Esophagus squamous epithelium (tissue), 4 donors: ENCODE measurements at regions not wholly inside any gene's neighbourhood (a gene's known extent, or its start where the extent isn't known, plus 50 kb on each side); places are given as distances from the start of the nearest gene placed in this dataset.

Experiments used
- CTCF ChIP-seq, 6 experiments: fragments of 450-650 bp in 4 of 6; fragments of 200-600 bp in 2 of 6; sonication (generic) in 2 of 6; IDR thresholded peaks; one replicate each; pipeline ENCODE4 v1.5.1; 2016 to 2019; ENCODE audit warnings: antibody characterized with exemption in 6 of 6, mild to moderate bottlenecking in 4 of 6, moderate library complexity in 4 of 6
- POLR2A ChIP-seq, 4 donors: fragments of 450-650 bp; IDR thresholded peaks; one replicate each; pipeline ENCODE4 v1.6.1; 2017; ENCODE audit warnings: antibody characterized with exemption in 4 of 4, mild to moderate bottlenecking in 4 of 4, moderate library complexity in 3 of 4

DNA sequence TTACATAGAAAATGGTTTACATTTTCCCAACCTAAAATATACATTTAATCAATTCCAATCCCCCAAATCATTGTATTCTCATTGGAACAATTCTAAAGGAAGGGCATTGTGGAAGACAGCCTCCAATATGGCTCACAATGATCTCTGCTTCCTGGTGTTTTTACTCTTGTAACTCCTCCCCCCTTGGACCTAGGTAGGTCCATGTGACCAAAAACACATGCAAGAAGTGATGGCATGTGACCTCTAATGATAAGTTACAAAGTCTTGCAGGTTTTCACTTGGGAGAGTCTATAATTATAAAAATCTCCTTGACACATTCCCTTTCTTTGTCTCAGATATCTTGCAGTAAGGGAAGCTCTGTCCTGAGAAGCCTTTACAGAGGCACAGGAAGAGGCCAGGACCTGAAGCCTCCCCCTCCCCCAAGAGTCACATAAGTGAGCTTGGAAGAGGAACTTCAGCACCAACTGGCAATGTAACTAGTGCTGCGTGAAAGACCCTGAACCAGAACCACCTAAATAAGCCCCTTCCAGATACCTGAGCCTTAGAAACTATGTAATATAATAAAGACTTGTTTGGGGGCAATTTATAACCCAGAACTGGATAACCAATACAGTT, 816.2 kb upstream of the ATXN8OS start:
- TF ChIP-seq CTCF (IDR thresholded peaks at IDR 0.05) = no peak
- TF ChIP-seq POLR2A (IDR thresholded peaks at IDR 0.05) = no peak
